OCI-LY3 (cell line): ENCODE measurements at regions not wholly inside any gene's neighbourhood (a gene's known extent, or its start where the extent isn't known, plus 50 kb on each side); places are given as distances from the start of the nearest gene placed in this dataset.

Experiments used
- H2AFZ ChIP-seq: fragments of 200-600, 300-600 bp; shearing (Covaris generic); 2 replicates; pipeline ENCODE4 v1.6.0; 2014; ENCODE audit warnings: antibody characterized with exemption, low read depth, low read length
- H3K27ac ChIP-seq: fragments of 200-600, 300-600 bp; sonication (generic); 2 replicates; pipeline ENCODE4 v1.5.1; 2014; ENCODE audit warnings: mild to moderate bottlenecking, low read length, moderate library complexity, mixed read lengths
- H3K27me3 ChIP-seq: fragments of 200-600, 300-600 bp; sonication (generic); 2 replicates; pipeline ENCODE4 v1.6.1; 2014; ENCODE audit warnings: low read depth, low read length, mixed read lengths
- H3K36me3 ChIP-seq: fragments of 200-600, 300-600 bp; sonication (generic); replicated peaks from 2 replicates; pipeline ENCODE3; 2014; ENCODE audit warnings: low read depth, low read length, mixed read lengths
- H3K4me1 ChIP-seq: fragments of 300-600, 200-600 bp; sonication (generic); 2 replicates; pipeline ENCODE4 v1.6.1; 2014; ENCODE audit warnings: low read length, mixed read lengths
- H3K4me2 ChIP-seq: fragments of 200-600, 300-600 bp; sonication (generic); 2 replicates; pipeline ENCODE4 v1.6.1; 2014; ENCODE audit warnings: low read length, mixed read lengths
- H3K4me3 ChIP-seq: fragments of 300-600, 200-600 bp; sonication (generic); 2 replicates; pipeline ENCODE4 v1.5.1; 2014; ENCODE audit warnings: antibody characterized with exemption, mild to moderate bottlenecking, low read length, moderate library complexity
- H3K79me2 ChIP-seq: fragments of 300-600, 200-600 bp; shearing (Covaris generic); 2 replicates; pipeline ENCODE4 v1.6.1; 2014; ENCODE audit warnings: mild to moderate bottlenecking, low read length, mixed read lengths
- H3K9ac ChIP-seq: fragments of 300-600, 200-600 bp; shearing (Covaris generic); 2 replicates; pipeline ENCODE4 v1.6.0; 2014; ENCODE audit warnings: mild to moderate bottlenecking, low read length, moderate library complexity
- H3K9me3 ChIP-seq: fragments of 200-600, 300-600 bp; shearing (Covaris generic); 2 replicates; pipeline ENCODE4 v1.6.1; 2014; ENCODE audit warnings: low read length, mixed read lengths; ENCODE audit not compliant: insufficient read depth
- H4K20me1 ChIP-seq: fragments of 200-600, 300-600 bp; sonication (generic); 2 replicates; pipeline ENCODE4 v1.6.1; 2016; ENCODE audit warnings: low read length, mixed read lengths; ENCODE audit not compliant: insufficient read depth
- EZH2phosphoT487 ChIP-seq: fragments of 200-600 bp; shearing (Covaris generic); IDR thresholded peaks from 2 replicates; pipeline ENCODE4 v1.6.1; 2018; ENCODE audit warnings: antibody characterized with exemption, mixed run types, low read depth
- TF ChIP-seq, protein P1 (sequence below): fragments of 200-600, 300-600 bp; sonication (generic); IDR thresholded peaks from 2 replicates; pipeline ENCODE4 v1.5.1; 2014; ENCODE audit warnings: antibody characterized with exemption, low read length, low read depth

DNA sequence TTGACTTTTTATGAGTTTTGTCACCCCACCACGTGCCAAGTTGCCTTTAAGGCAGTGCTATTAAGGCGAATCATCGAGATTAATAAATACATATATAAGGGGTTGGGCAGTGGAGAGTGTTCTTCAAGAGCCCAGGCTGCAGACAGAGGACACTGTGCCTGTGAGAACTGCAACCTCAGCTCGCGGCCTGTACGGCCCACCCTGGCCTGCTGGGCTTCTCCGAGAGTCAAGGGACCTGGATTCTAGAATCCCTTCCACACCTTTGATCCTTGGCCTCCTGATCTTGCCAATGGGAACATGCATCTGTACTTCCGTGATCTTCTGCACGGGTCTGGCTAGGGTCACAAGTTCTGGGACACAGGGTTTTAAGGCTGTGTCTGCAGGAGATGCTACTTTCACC, 54.5 kb downstream of the IRX5 start:
- Histone ChIP-seq H3K27ac (no peak overlapping the region), H3K79me2 (no peaks in the 10 kb centered on the region), H3K4me2 (no peak overlapping the region), H3K4me1 (no peaks in the 10 kb centered on the region), H3K36me3 (no peaks in the 10 kb centered on the region), H2AFZ (no peak overlapping the region), H4K20me1 (no peaks in the 10 kb centered on the region), H3K9ac (no peak overlapping the region), H3K27me3 (no peaks in the 10 kb centered on the region), H3K9me3 (no peaks in the 10 kb centered on the region), H3K4me3 (no peak overlapping the region)
- no peak for TF ChIP-seq EZH2phosphoT487
- TF ChIP-seq, protein P1, sequence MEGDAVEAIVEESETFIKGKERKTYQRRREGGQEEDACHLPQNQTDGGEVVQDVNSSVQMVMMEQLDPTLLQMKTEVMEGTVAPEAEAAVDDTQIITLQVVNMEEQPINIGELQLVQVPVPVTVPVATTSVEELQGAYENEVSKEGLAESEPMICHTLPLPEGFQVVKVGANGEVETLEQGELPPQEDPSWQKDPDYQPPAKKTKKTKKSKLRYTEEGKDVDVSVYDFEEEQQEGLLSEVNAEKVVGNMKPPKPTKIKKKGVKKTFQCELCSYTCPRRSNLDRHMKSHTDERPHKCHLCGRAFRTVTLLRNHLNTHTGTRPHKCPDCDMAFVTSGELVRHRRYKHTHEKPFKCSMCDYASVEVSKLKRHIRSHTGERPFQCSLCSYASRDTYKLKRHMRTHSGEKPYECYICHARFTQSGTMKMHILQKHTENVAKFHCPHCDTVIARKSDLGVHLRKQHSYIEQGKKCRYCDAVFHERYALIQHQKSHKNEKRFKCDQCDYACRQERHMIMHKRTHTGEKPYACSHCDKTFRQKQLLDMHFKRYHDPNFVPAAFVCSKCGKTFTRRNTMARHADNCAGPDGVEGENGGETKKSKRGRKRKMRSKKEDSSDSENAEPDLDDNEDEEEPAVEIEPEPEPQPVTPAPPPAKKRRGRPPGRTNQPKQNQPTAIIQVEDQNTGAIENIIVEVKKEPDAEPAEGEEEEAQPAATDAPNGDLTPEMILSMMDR = no peak

DNA sequence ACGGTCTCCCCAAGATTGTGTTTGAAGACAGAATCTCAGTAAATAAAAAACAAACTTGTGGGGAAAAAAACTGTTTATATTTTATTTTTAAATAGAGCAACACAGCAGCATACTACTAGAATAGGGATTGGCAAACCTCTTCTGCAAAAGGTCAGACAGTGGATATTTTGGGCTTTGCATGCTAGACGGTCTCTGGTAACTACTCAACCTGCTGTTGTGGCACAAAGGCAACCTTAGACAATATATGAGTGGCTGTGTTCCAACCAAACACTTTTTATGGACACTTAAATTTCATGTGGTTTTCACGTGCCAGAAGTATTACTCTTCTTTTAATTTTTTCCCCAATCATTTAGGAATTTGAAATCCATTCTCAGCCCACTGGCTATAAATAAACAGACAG, 55.0 kb downstream of the IRX5 start:
- Histone ChIP-seq H3K36me3 (no peaks in the 10 kb centered on the region), H3K9me3 (no peaks in the 10 kb centered on the region), H3K79me2 (no peaks in the 10 kb centered on the region), H2AFZ (no peak overlapping the region), H3K4me3 (no peak overlapping the region), H3K27ac (no peak overlapping the region), H3K9ac (no peak overlapping the region), H3K27me3 (no peaks in the 10 kb centered on the region), H3K4me2 (no peak overlapping the region), H3K4me1 (no peaks in the 10 kb centered on the region), H4K20me1 (no peaks in the 10 kb centered on the region)
- TF ChIP-seq, protein P1 = no peak
- TF ChIP-seq EZH2phosphoT487 = no peak

DNA sequence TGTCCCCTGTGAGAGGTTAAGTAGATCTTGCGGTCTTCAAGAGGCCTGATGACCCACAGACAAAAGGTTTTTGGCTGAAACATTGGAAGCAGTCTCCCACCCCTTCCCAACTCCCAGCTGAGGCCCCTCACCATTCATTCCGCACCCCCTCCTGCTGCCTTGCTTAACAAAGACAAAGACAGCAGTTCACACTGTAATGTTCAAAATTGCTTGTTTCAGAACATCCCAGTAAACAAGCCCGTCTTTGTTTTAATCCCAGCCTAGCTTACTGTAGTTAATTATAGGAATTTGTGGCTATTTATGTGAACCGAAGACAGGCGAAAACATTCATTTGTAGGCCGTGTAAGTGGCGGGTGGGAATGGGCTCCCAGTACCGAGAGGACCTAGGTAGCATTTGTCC, 55.7 kb downstream of the IRX5 start:
- Histone ChIP-seq H2AFZ (no peak overlapping the region), H3K9ac (no peak overlapping the region), H3K27me3 (no peaks in the 10 kb centered on the region), H3K4me3 (no peak overlapping the region), H3K4me1 (no peaks in the 10 kb centered on the region), H3K27ac (no peak overlapping the region), H3K79me2 (no peaks in the 10 kb centered on the region), H3K9me3 (no peaks in the 10 kb centered on the region), H3K36me3 (no peaks in the 10 kb centered on the region), H3K4me2 (no peak overlapping the region), H4K20me1 (no peaks in the 10 kb centered on the region)
- no peak for TF ChIP-seq EZH2phosphoT487
- TF ChIP-seq, protein P1 = no peak

DNA sequence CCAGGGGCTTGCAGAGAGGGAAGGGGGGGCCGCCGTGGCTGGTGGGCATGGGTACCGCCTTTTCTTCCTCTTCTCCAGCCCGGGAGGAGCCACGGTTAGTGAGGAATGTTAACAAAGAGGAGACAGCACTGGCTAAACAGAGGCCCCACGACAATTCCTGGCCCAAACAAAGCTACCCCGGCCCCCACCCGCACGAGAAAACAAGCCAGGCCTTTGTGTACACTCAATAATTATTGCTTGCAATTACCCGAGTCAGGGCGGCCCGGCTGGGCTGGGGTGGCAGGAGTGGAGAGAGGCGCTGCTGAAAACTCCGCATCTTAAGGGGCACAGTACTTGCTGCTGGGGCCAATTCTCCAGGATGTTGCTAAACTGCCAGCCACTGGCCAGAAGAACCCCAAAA, 56.4 kb downstream of the IRX5 start:
- Histone ChIP-seq H3K4me1 (no peaks in the 10 kb centered on the region), H3K4me3 (no peak overlapping the region), H3K4me2 (no peak overlapping the region), H3K36me3 (no peaks in the 10 kb centered on the region), H3K9ac (no peak overlapping the region), H3K27ac (no peak overlapping the region), H3K9me3 (no peaks in the 10 kb centered on the region), H3K79me2 (no peaks in the 10 kb centered on the region), H2AFZ (no peak overlapping the region), H4K20me1 (no peaks in the 10 kb centered on the region), H3K27me3 (no peaks in the 10 kb centered on the region)
- TF ChIP-seq, protein P1 = no peak
- no peak for TF ChIP-seq EZH2phosphoT487
